ENCODE measurements at regions not wholly inside any gene's neighbourhood (a gene's known extent, or its start where the extent isn't known, plus 50 kb on each side); places are given as distances from the start of the nearest gene placed in this dataset.

DNA sequence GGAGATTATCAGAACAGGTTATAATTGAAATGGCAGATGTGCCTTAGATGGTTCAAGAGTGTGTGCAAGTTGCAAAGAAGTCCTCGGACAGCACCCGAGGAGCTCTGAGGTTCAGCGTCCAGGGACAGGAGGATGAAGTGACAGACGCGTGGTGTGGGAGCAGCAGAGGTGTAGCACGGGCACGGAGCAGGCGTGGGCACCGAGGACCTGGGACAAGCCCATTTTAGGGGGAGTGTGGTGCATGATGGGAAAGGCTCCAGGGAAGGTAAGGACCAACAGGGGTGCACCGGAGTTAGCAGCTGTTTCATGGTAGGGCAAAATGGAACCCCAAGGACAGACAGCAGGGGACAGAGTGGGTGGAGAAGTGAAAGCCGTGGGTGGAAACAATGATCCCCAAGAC is 56.3 kb upstream of the BACE2 start:
- Histone ChIP-seq H3K79me2 (ENCODE audit: control insufficient read depth in 1 of 2, insufficient read depth in 2 of 2, low read length in 2 of 2) (no peaks in the 10 kb centered on the region), H3K9me3 (ENCODE audit: insufficient read depth in 2 of 2, low read depth in 1 of 2, low read length in 1 of 2) (no peaks in the 10 kb centered on the region), H3K36me3 (ENCODE audit: control insufficient read depth in 2 of 4, insufficient read depth in 4 of 4, low read length in 3 of 4) (no peaks in the 10 kb centered on the region), H3K18ac (ENCODE audit: extremely low read depth, low read length) (no peak overlapping the region; the same call in 1 of the 2 replicates), H3K56ac (replicated peaks; ENCODE audit: insufficient read length, low read depth, low read length) (no peak overlapping the region), H3K4me2 (ENCODE audit: insufficient read depth in 1 of 2, low read depth in 2 of 2, low read length in 2 of 2) (no peak overlapping the region), H4K20me1 (replicated peaks in 1 of 2; ENCODE audit: control insufficient read depth in 1 of 2, insufficient read depth in 2 of 2, low read length in 2 of 2) (no peaks in the 10 kb centered on the region), H3K4me1 (replicated peaks in 1 of 4; ENCODE audit: control insufficient read depth in 3 of 4, insufficient read depth in 4 of 4, low read length in 3 of 4) (peaks cover 0 to 16% (median 7%) of the 10 kb centered on the region in 4 experiments; a peak in 5 of 7 replicates), H2BK12ac (ENCODE audit: low read depth, low read length) (no peak overlapping the region; the same call in 1 of the 2 replicates), H3K23ac (ENCODE audit: insufficient read length) (no peak overlapping the region), H3K4me3 (ENCODE audit: extremely low read depth in 1 of 4, insufficient read depth in 2 of 4, low read depth in 3 of 4, low read length in 4 of 4) (no peak overlapping the region), H2BK20ac (ENCODE audit: low read length) (no peak overlapping the region), H2BK5ac (ENCODE audit: low read depth, low read length) (no peak overlapping the region), H3K23me2 (ENCODE audit: low read depth, low read length) (no peaks in the 10 kb centered on the region), H4K8ac (ENCODE audit: extremely low read depth, insufficient read depth, low read length) (no peak overlapping the region), H2AFZ (ENCODE audit: low read length) (no peak overlapping the region), H3K4ac (replicated peaks; ENCODE audit: insufficient read length, low read depth, low read length) (no peak overlapping the region), H3K79me1 (ENCODE audit: low read depth, low read length) (no peaks in the 10 kb centered on the region), H2AK5ac (ENCODE audit: low read depth, low read length) (no peak overlapping the region), H2BK15ac (ENCODE audit: low read length) (no peak overlapping the region), H2BK120ac (replicated peaks; ENCODE audit: low read depth, low read length) (no peak overlapping the region), H3K9ac (replicated peaks in 1 of 4; ENCODE audit: extremely low read depth in 1 of 4, low read depth in 3 of 4, low read length in 3 of 4) (no peak overlapping the region), H3K27ac (ENCODE audit: low read depth, low read length) (no peak overlapping the region), H3K14ac (ENCODE audit: insufficient read length) (no peak overlapping the region), H4K5ac (ENCODE audit: insufficient read length, low read depth, low read length) (no peak overlapping the region), H4K91ac (replicated peaks; ENCODE audit: insufficient read length, low read length) (no peak overlapping the region), H3K27me3 (replicated peaks in 1 of 4; ENCODE audit: control insufficient read depth in 3 of 4, extremely low read depth in 1 of 4, insufficient read depth in 3 of 4, low read length in 3 of 4) (no peaks in the 10 kb centered on the region)
- FAIRE-seq (no peak), DNase-seq (ENCODE audit: low read depth in 1 of 2, low spot score in 2 of 2) (no peak)
- ChIA-PET POLR2A (ENCODE audit: partially characterized antibody) (no interaction called here), CTCF (ENCODE audit: partially characterized antibody) (interaction anchor here (0.6 to 2.0 kb wide), 3 partner anchors 11 to 728 kb away, joined by 3 to 9 read pairs (median 6); no protein-coding TSS in a partner anchor)
- WGBS, 2 experiments (ENCODE audit: extremely low coverage in 1 of 2, insufficient coverage in 1 of 2, insufficient read length in 1 of 2, insufficient replicate concordance in 2 of 2, low coverage in 1 of 2, low lambda C conversion rate in 2 of 2, missing lambda C conversion rate in 1 of 2), result 95% methylated on average over 11 of the region's 11 CpGs; no CpG with 5 or more reads in 1 of the 2 experiments
- no peak for TF ChIP-seq CTBP2 (IDR thresholded peaks at IDR 0.05; ENCODE audit: borderline replicate concordance, insufficient read depth, insufficient read length, low read length)
- TF ChIP-seq KDM1A (IDR thresholded peaks at IDR 0.05; ENCODE audit: borderline replicate concordance, low read length), result no peak
- no peak for TF ChIP-seq SP4 (IDR thresholded peaks at IDR 0.05; ENCODE audit: low read length)
- TF ChIP-seq SIN3A (conservative IDR thresholded peaks at IDR 0.05 in 1 of 2, IDR thresholded peaks at IDR 0.05 in 1 of 2; ENCODE audit: low read depth in 1 of 2, low read length in 2 of 2), result no peak
- no peak for TF ChIP-seq CBX5 (IDR thresholded peaks at IDR 0.05; ENCODE audit: low read depth, low read length)
- TF ChIP-seq BCL11A (IDR thresholded peaks at IDR 0.05; ENCODE audit: low read depth in 2 of 2, low read length in 2 of 2), result no peak
- no peak for TF ChIP-seq RFX5 (IDR thresholded peaks at IDR 0.05; ENCODE audit: borderline replicate concordance, low read depth, low read length)
- TF ChIP-seq CREB1 (IDR thresholded peaks at IDR 0.05), result no peak
- no peak for TF ChIP-seq CBX8 (IDR thresholded peaks at IDR 0.05; ENCODE audit: borderline replicate concordance, low read depth, low read length)
- TF ChIP-seq RBBP5 (IDR thresholded peaks at IDR 0.05; ENCODE audit: borderline replicate concordance, low read depth, low read length), result no peak

All from H1 (cell line).